ENCODE measurements at regions not wholly inside any gene's neighbourhood (a gene's known extent, or its start where the extent isn't known, plus 50 kb on each side); places are given as distances from the start of the nearest gene placed in this dataset.
A peak's percentile ranks its signal among the peaks of the same experiment; 100 is the strongest.

DNA sequence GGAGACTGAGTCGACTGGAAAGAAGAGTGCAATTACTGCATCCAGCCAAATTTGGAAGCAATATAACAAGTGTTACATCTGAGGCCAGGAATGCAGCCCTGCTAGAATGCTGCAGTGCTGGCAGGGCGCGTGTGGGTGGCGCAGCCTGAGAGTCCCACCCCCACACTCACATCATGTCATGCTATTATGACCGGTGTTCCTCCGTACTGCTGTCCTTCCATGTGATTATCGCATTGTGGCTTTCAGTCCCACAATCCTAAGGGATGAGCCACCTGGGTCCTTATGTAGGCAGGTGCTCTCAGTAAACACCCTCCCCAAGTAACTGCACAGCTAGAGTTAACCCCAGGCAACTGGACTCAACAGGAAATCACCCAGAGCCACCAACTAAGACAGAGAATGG, 122.6 kb upstream of the CPEB2 start:
- H3K27me3 Mint-ChIP-seq (ENCODE audit: low read depth), result no peaks in the 10 kb centered on the region
- no peak overlapping the region for H3K4me3 Mint-ChIP-seq
- no peaks in the 10 kb centered on the region for H3K36me3 Mint-ChIP-seq (ENCODE audit: low read depth)
- no peak for DNase-seq (ENCODE audit: low read depth, low spot score)
- H3K27ac Mint-ChIP-seq (ENCODE audit: unreplicated experiment), result no peak overlapping the region
- TF ChIP-seq, protein P1, sequence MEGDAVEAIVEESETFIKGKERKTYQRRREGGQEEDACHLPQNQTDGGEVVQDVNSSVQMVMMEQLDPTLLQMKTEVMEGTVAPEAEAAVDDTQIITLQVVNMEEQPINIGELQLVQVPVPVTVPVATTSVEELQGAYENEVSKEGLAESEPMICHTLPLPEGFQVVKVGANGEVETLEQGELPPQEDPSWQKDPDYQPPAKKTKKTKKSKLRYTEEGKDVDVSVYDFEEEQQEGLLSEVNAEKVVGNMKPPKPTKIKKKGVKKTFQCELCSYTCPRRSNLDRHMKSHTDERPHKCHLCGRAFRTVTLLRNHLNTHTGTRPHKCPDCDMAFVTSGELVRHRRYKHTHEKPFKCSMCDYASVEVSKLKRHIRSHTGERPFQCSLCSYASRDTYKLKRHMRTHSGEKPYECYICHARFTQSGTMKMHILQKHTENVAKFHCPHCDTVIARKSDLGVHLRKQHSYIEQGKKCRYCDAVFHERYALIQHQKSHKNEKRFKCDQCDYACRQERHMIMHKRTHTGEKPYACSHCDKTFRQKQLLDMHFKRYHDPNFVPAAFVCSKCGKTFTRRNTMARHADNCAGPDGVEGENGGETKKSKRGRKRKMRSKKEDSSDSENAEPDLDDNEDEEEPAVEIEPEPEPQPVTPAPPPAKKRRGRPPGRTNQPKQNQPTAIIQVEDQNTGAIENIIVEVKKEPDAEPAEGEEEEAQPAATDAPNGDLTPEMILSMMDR (conservative IDR thresholded peaks at IDR 0.05), result no peak
- H3K9me3 Mint-ChIP-seq, result peaks cover 2% of the 10 kb centered on the region
- H3K4me1 Mint-ChIP-seq, result no peaks in the 10 kb centered on the region

DNA sequence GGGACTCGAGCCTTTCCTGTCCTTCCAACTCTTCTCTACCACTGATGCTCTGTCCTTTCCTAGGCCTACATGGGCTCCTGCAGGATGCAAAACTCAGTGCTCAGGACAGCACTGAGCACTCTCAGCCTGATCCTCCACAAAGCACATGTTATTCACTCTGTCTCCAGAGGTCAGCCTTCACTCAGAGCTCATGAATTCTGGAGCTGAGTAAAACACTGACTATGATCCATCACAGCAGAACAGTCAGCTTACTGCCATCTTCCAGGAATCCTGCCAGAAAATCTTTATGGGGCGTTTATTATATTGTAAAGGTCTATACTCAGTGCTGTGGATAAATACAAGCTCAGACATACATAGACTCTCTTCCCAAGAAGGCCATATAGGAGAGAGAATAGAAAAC, 121.5 kb upstream of the CPEB2 start:
- no peaks in the 10 kb centered on the region for H3K36me3 Mint-ChIP-seq (ENCODE audit: low read depth)
- H3K4me3 Mint-ChIP-seq, result no peak overlapping the region
- H3K27me3 Mint-ChIP-seq (ENCODE audit: low read depth), result no peaks in the 10 kb centered on the region
- H3K9me3 Mint-ChIP-seq, result peaks cover 2% of the 10 kb centered on the region
- DNase-seq (ENCODE audit: low read depth, low spot score), result no peak
- no peak overlapping the region for H3K27ac Mint-ChIP-seq (ENCODE audit: unreplicated experiment)
- TF ChIP-seq, protein P1 (conservative IDR thresholded peaks at IDR 0.05), result no peak
- no peaks in the 10 kb centered on the region for H3K4me1 Mint-ChIP-seq

DNA sequence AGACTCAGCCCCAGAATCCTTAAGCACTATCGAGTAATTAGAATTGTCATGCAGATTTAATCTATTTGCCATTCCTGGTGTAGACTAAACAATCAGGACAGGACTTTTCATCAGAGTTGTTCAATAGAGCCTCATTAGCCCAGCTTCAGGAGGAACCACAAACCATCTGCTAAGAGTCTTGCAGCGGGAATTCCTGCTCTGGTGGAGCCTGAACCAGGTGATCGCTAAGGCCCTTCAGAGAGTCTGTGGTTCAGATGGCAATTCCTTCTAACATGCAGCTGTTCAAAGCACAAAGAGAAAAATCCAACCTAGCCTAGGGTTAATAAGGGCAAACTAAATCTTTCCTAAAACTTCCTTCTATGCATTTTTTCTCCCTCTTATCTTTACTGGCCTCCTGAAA, 119.1 kb upstream of the CPEB2 start:
- TF ChIP-seq, protein P1 (conservative IDR thresholded peaks at IDR 0.05), result no peak
- peaks cover 2% of the 10 kb centered on the region for H3K9me3 Mint-ChIP-seq
- H3K27me3 Mint-ChIP-seq (ENCODE audit: low read depth), result no peaks in the 10 kb centered on the region
- H3K4me1 Mint-ChIP-seq, result no peaks in the 10 kb centered on the region
- no peak overlapping the region for H3K4me3 Mint-ChIP-seq
- no peak for DNase-seq (ENCODE audit: low read depth, low spot score)
- no peak overlapping the region for H3K27ac Mint-ChIP-seq (ENCODE audit: unreplicated experiment)
- H3K36me3 Mint-ChIP-seq (ENCODE audit: low read depth), result no peaks in the 10 kb centered on the region

DNA sequence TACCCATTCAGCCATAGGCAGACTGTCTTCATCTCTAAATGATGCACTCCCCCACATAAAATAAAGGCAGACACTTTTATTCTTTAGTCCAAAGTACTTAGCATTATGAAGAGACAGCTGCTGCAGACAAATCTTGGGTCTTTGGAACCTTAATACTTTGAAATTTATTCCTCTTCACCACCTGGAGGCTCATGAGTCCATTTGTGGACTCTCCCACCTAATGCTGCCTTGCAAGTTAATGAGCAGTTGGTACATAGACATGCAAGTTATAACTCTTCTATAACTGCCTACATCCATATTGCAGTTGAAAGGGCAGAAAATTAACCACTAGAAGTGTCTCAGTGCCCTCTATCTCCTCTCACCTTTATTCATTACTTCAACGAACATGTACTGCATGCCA, 118.6 kb upstream of the CPEB2 start:
- no peak overlapping the region for H3K27ac Mint-ChIP-seq (ENCODE audit: unreplicated experiment)
- TF ChIP-seq, protein P1 (conservative IDR thresholded peaks at IDR 0.05), result no peak
- H3K4me1 Mint-ChIP-seq, result no peaks in the 10 kb centered on the region
- H3K27me3 Mint-ChIP-seq (ENCODE audit: low read depth), result no peaks in the 10 kb centered on the region
- no peak for DNase-seq (ENCODE audit: low read depth, low spot score)
- H3K9me3 Mint-ChIP-seq, result peaks cover 2% of the 10 kb centered on the region
- no peak overlapping the region for H3K4me3 Mint-ChIP-seq
- no peaks in the 10 kb centered on the region for H3K36me3 Mint-ChIP-seq (ENCODE audit: low read depth)

DNA sequence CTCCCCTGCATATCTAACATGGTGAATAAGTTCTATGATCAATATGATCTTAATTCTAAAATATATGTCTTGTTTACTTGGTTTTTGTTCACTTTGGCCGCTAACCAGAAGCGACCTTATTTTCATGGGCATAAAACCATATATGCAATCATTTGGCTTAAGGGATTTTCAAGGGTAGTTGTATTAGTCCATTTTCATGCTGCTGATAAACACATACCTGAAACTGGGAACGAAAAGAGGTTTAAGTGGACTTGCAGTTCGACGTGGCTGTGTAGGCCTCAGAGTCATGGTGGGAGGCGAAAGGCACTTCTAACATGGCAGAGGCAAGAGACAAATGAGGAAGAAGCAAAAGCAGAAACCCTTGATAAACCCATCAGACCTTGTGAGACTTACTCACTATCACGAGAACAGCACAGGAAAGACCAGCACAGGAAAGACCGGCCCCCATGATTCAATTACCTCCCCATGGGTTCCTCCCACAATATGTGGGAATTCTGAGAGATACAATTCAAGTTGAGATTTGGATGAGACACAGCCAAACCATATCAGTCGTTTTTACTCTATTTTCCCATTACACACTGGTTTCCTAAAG, 114.3 kb upstream of the CPEB2 start:
- TF ChIP-seq, protein P1 (conservative IDR thresholded peaks at IDR 0.05), result no peak
- no peak for DNase-seq (ENCODE audit: low read depth, low spot score)
- Mint-ChIP-seq H3K4me1 (no peaks in the 10 kb centered on the region), H3K4me3 (no peak overlapping the region), H3K27me3 (ENCODE audit: low read depth) (no peaks in the 10 kb centered on the region), H3K36me3 (ENCODE audit: low read depth) (no peaks in the 10 kb centered on the region), H3K27ac (ENCODE audit: unreplicated experiment) (peak overlapping the region; percentile 46), H3K9me3 (peaks cover 2% of the 10 kb centered on the region)
